ENCODE measurements at regions not wholly inside any gene's neighbourhood (a gene's known extent, or its start where the extent isn't known, plus 50 kb on each side); places are given as distances from the start of the nearest gene placed in this dataset.

- TF ChIP-seq CTCF (conservative IDR thresholded peaks at IDR 0.05; ENCODE audit: low read depth in 2 of 2) (no peak), ZNF331 (CRISPR knock-in tag; IDR thresholded peaks at IDR 0.05; ENCODE audit: low read depth) (no peak), EZH2 (IDR thresholded peaks at IDR 0.05; ENCODE audit: low read depth, unreplicated experiment) (no peak)
These were observed 318.8 kb downstream of the SLITRK1 start for GRCh38 chr13:83563499-83563898.
